GM12878 (cell line): ENCODE measurements at regions not wholly inside any gene's neighbourhood (a gene's known extent, or its start where the extent isn't known, plus 50 kb on each side); places are given as distances from the start of the nearest gene placed in this dataset.

ENCODE experiments used
- ATAC-seq: fragments of 200-7000 bp; cut with Tn5 transposase; 3 replicates; pipeline ENCODE4 v1.9.1; 2020; ENCODE audit warnings: mild to moderate bottlenecking, moderate library complexity
- BruUV-seq: library from RNA; stranded (reverse); fragments of 400-500 nt; replicated peaks from 2 replicates; lab custom pipeline; 2021; lab: Mats Ljungman, UMichigan
- CTCF ChIA-PET: fragments of 300-600 bp; sonication (Branson Sonifier 250); formaldehyde crosslinking; extraction: SDS; loops from one replicate; lab custom pipeline; 2021; ENCODE audit warnings: inconsistent platforms; lab: Yijun Ruan, JAX
- POLR2A ChIA-PET: fragments of 350-600 bp; formaldehyde crosslinking; extraction: SDS; loops from one replicate; lab custom pipeline; 2021; ENCODE audit warnings: inconsistent platforms; lab: Charles Lee
- RAD21 ChIA-PET: fragments of 300-600 bp; sonication (Branson Sonifier 250); formaldehyde crosslinking; loops from one replicate; lab custom pipeline; 2023; ENCODE audit warnings: antibody characterized with exemption; ENCODE audit not compliant: unreplicated experiment; lab: Charles Lee
- SMC1A ChIA-PET: fragments of 300-600 bp; sonication (Branson Sonifier 250); formaldehyde crosslinking; loops from one replicate; lab custom pipeline; 2023; ENCODE audit not compliant: unreplicated experiment, uncharacterized antibody; lab: Charles Lee
- DNase-seq: peaks from one replicate; pipeline ENCODE4 v3.0.0-alpha.2; 2011; ENCODE audit warnings: low read depth, low spot score
- FAIRE-seq: peaks from 3 replicates; lab custom pipeline; 2011; peaks lifted over from hg19 to GRCh38; lab: Jason Lieb, UNC
- H2AFZ ChIP-seq: 2 replicates; pipeline ENCODE4 v1.6.0; 2011; ENCODE audit warnings: low read depth, low read length, control low read depth; ENCODE audit not compliant: control insufficient read depth
- H3K27ac ChIP-seq: 2 replicates; pipeline ENCODE4 v1.5.1; 2011; ENCODE audit warnings: control low read depth; ENCODE audit not compliant: control insufficient read depth, insufficient read depth
- H3K27me3 ChIP-seq, 2 experiments: replicated peaks in 1 of 2; 2 replicates each; pipeline versions ENCODE4 v1.6.0 to v1.6.1; 2011; ENCODE audit warnings: low read length in 1 of 2; ENCODE audit not compliant: control insufficient read depth in 2 of 2, insufficient read depth in 2 of 2
- H3K36me3 ChIP-seq, 2 experiments: 2 replicates each; pipeline ENCODE4 v1.5.1; 2011; ENCODE audit warnings: low read length in 1 of 2; ENCODE audit not compliant: control insufficient read depth in 2 of 2, insufficient read depth in 2 of 2
- H3K4me1 ChIP-seq: 2 replicates; pipeline ENCODE4 v1.6.1; 2011; ENCODE audit warnings: mild to moderate bottlenecking, low read length, moderate library complexity, mixed read lengths; ENCODE audit not compliant: control insufficient read depth, insufficient read depth
- H3K4me2 ChIP-seq: 2 replicates; pipeline ENCODE4 v1.6.0; 2011; ENCODE audit warnings: control low read depth; ENCODE audit not compliant: control insufficient read depth, insufficient read depth
- H3K4me3 ChIP-seq: fragments of 200-600 bp; sonication (generic); 2 replicates; pipeline ENCODE4 v1.5.1; 2016
- H3K79me2 ChIP-seq: 2 replicates; pipeline ENCODE4 v1.6.0; 2011; ENCODE audit warnings: low read length; ENCODE audit not compliant: control insufficient read depth, insufficient read depth
- H3K9ac ChIP-seq: 2 replicates; pipeline ENCODE4 v1.8.0; 2011; ENCODE audit warnings: low read length, control low read depth, mixed read lengths; ENCODE audit not compliant: control insufficient read depth, insufficient read depth
- H3K9me3 ChIP-seq: replicated peaks from 3 replicates; pipeline ENCODE4 v1.5.1; 2011; ENCODE audit warnings: mild to moderate bottlenecking, low read length; ENCODE audit not compliant: control insufficient read depth, insufficient read depth
- H4K20me1 ChIP-seq: 2 replicates; pipeline ENCODE4 v1.6.0; 2011; ENCODE audit not compliant: control insufficient read depth, insufficient read depth
- ASH2L ChIP-seq: fragments of 300-600, 200-600 bp; sonication (generic); IDR thresholded peaks from 2 replicates; pipeline ENCODE4 v1.6.1; 2017; ENCODE audit warnings: low read depth, mild to moderate bottlenecking, borderline replicate concordance
- ATF7 ChIP-seq: fragments of 450-650 bp; IDR thresholded peaks from 2 replicates; pipeline ENCODE4 v1.6.1; 2016; ENCODE audit warnings: low read depth, mild to moderate bottlenecking
- DPF2 ChIP-seq: fragments of 450-650 bp; IDR thresholded peaks from 2 replicates; pipeline ENCODE4 v1.6.1; 2017; ENCODE audit warnings: mild to moderate bottlenecking
- NRF1 ChIP-seq: conservative IDR thresholded peaks from 2 replicates; pipeline ENCODE4 v1.6.1; 2011; ENCODE audit warnings: mild to moderate bottlenecking, low read depth, low read length, improper control_type of control experiment
- PAX5 ChIP-seq: IDR thresholded peaks from 2 replicates; pipeline ENCODE4 v1.6.1; 2011; ENCODE audit warnings: low read depth, low read length, borderline replicate concordance
- RCOR1 ChIP-seq: conservative IDR thresholded peaks from 2 replicates; pipeline ENCODE4 v1.6.1; 2012; ENCODE audit warnings: low read depth, low read length, improper control_type of control experiment
- REST ChIP-seq: IDR thresholded peaks from 2 replicates; pipeline ENCODE4 v1.6.1; 2012; ENCODE audit warnings: mild to moderate bottlenecking, low read depth, low read length
- TCF3 ChIP-seq: IDR thresholded peaks from 2 replicates; pipeline ENCODE4 v1.6.1; 2012; ENCODE audit warnings: low read depth, mild to moderate bottlenecking, low read length, borderline replicate concordance; ENCODE audit not compliant: insufficient read depth
- ZNF274 ChIP-seq: IDR thresholded peaks from one replicate; pipeline ENCODE4 v1.8.0; 2011; ENCODE audit not compliant: insufficient read length, insufficient read depth
- WGBS: methylation state at CpG from one replicate; pipeline ENCODE4 v1.1.6; 2016; ENCODE audit warnings: low lambda C conversion rate; ENCODE audit not compliant: insufficient replicate concordance, insufficient coverage; ENCODE audit errors: missing lambda C conversion rate; 5-methylcytosine and 5-hydroxymethylcytosine counted together
- in situ Hi-C: fragments of 300-500 bp; cut with MboI; formaldehyde crosslinking; loops from 9 replicates; pipeline ENCODE4 v1.14.3; 2018; ENCODE audit warnings: mixed read lengths
- intact Hi-C: fragments of 100-400 bp; cut with micrococcal nuclease; formaldehyde crosslinking; loops from one replicate; pipeline ENCODE4 v1.14.2; 2022; ENCODE audit not compliant: unreplicated experiment

- H3K27ac ChIP-seq, result no peak overlapping the region
- in situ Hi-C loops (no loop called here), intact Hi-C loops (no loop called here)
- ChIA-PET SMC1A (no interaction called here), CTCF (interaction anchor here (1.6 kb wide), 1 partner anchor 97 kb away, joined by 5 read pairs; no protein-coding TSS in a partner anchor), RAD21 (no interaction called here), POLR2A (no interaction called here)
- H3K4me2 ChIP-seq, result no peak overlapping the region
- no peak overlapping the region for H3K9ac ChIP-seq
- no peaks in the 10 kb centered on the region for H3K27me3 ChIP-seq
- H3K36me3 ChIP-seq, result no peaks in the 10 kb centered on the region
- H4K20me1 ChIP-seq, result no peaks in the 10 kb centered on the region
- DNase-seq (no peak), ATAC-seq (no peak), FAIRE-seq (no peak)
- H3K79me2 ChIP-seq, result no peaks in the 10 kb centered on the region
- WGBS, result 34% methylated on average over 4 of the region's 4 CpGs
- no TSS peak for BruUV-seq
- H2AFZ ChIP-seq, result no peak overlapping the region
- peaks cover 8% of the 10 kb centered on the region for H3K4me1 ChIP-seq
- H3K4me3 ChIP-seq, result no peak overlapping the region
- no peak for TF ChIP-seq ZNF274
- no peak for TF ChIP-seq PAX5
- TF ChIP-seq DPF2, result no peak
- TF ChIP-seq REST, result no peak
- TF ChIP-seq ASH2L, result no peak
- no peak for TF ChIP-seq ATF7
- no peak for TF ChIP-seq NRF1
- no peak for TF ChIP-seq RCOR1
- TF ChIP-seq TCF3, result no peak
- no peaks in the 10 kb centered on the region for H3K9me3 ChIP-seq
These were observed 73.6 kb upstream of the TP53I11 start for GRCh38 chr11:45024316-45024715.
